Neural cell (in vitro differentiated cells): ENCODE measurements at regions not wholly inside any gene's neighbourhood (a gene's known extent, or its start where the extent isn't known, plus 50 kb on each side); places are given as distances from the start of the nearest gene placed in this dataset.

Experiments
- H2AFZ ChIP-seq: fragments of 200-600, 300-800 bp; sonication (generic), shearing (Covaris generic); 2 replicates; pipeline ENCODE4 v1.6.0; 2014; ENCODE audit warnings: low read depth, mild to moderate bottlenecking, antibody characterized with exemption, low read length, moderate library complexity
- H3F3A ChIP-seq: fragments of 200-600 bp; shearing (Covaris generic); 2 replicates; pipeline ENCODE4 v1.6.1; 2016; ENCODE audit warnings: mild to moderate bottlenecking, moderate library complexity, mixed read lengths, antibody characterized with exemption, low read length; ENCODE audit not compliant: insufficient read depth, poor library complexity, severe bottlenecking
- H3K27ac ChIP-seq: fragments of 200-600, 300-800 bp; sonication (generic), shearing (Covaris generic); 2 replicates; pipeline ENCODE4 v1.5.1; 2014; ENCODE audit warnings: mild to moderate bottlenecking, low read length, moderate library complexity
- H3K27me3 ChIP-seq: fragments of 300-800, 200-600 bp; sonication (generic), shearing (Covaris generic); 2 replicates; pipeline ENCODE4 v1.6.0; 2014; ENCODE audit warnings: mild to moderate bottlenecking, low read depth, low read length, moderate library complexity; ENCODE audit not compliant: insufficient read depth
- H3K36me3 ChIP-seq: fragments of 300-800, 200-600 bp; sonication (generic), shearing (Covaris generic); 2 replicates; pipeline ENCODE4 v1.5.1; 2014; ENCODE audit warnings: mild to moderate bottlenecking, antibody characterized with exemption, low read length, moderate library complexity; ENCODE audit not compliant: insufficient read depth
- H3K4me2 ChIP-seq: fragments of 300-800, 200-600 bp; sonication (generic), shearing (Covaris generic); 2 replicates; pipeline ENCODE4 v1.6.0; 2014; ENCODE audit warnings: mild to moderate bottlenecking, low read length
- H3K4me3 ChIP-seq: fragments of 300-800, 200-600 bp; sonication (generic), shearing (Covaris generic); 2 replicates; pipeline ENCODE4 v1.5.1; 2014; ENCODE audit warnings: mild to moderate bottlenecking, low read length, moderate library complexity
- H3K79me2 ChIP-seq: fragments of 200-600 bp; shearing (Covaris generic); replicated peaks from 2 replicates; pipeline ENCODE4 v1.6.0; 2014; ENCODE audit warnings: mild to moderate bottlenecking, low read length, moderate library complexity; ENCODE audit not compliant: insufficient read depth
- H3K9ac ChIP-seq: fragments of 300-800, 200-600 bp; sonication (generic), shearing (Covaris generic); 2 replicates; pipeline ENCODE4 v1.6.1; 2016; ENCODE audit warnings: mild to moderate bottlenecking, low read length, mixed read lengths
- H3K9me2 ChIP-seq: fragments of 200-600 bp; shearing (Covaris generic); 2 replicates; pipeline ENCODE4 v1.6.1; 2016; ENCODE audit warnings: mild to moderate bottlenecking, low read length, mixed read lengths; ENCODE audit not compliant: insufficient read depth
- H3K9me3 ChIP-seq: fragments of 200-600, 300-800 bp; sonication (generic), shearing (Covaris generic); 2 replicates; pipeline ENCODE4 v1.6.1; 2016; ENCODE audit warnings: mild to moderate bottlenecking, mixed run types, low read length, moderate library complexity, mixed read lengths
- H4K20me1 ChIP-seq: fragments of 200-600 bp; shearing (Covaris generic); 2 replicates; pipeline ENCODE4 v1.6.1; 2016; ENCODE audit warnings: mild to moderate bottlenecking, mixed run types; ENCODE audit not compliant: insufficient read depth
- EP300 ChIP-seq: fragments of 450-650 bp; conservative IDR thresholded peaks from 2 replicates; pipeline ENCODE4 v1.6.1; 2014; ENCODE audit warnings: antibody characterized with exemption, mild to moderate bottlenecking, moderate library complexity; ENCODE audit not compliant: poor library complexity, severe bottlenecking
- EZH2 ChIP-seq: fragments of 200-600, 300-800 bp; shearing (Covaris generic), sonication (generic); IDR thresholded peaks from 2 replicates; pipeline ENCODE4 v1.6.1; 2014; ENCODE audit warnings: antibody characterized with exemption, low read length, borderline replicate concordance, mild to moderate bottlenecking; ENCODE audit not compliant: insufficient read depth, poor library complexity, severe bottlenecking
- MXI1 ChIP-seq: fragments of 450-650 bp; conservative IDR thresholded peaks from 2 replicates; pipeline ENCODE4 v1.6.1; 2014; ENCODE audit warnings: antibody characterized with exemption, mild to moderate bottlenecking; ENCODE audit not compliant: poor library complexity, severe bottlenecking
- POLR2AphosphoS5 ChIP-seq: IDR thresholded peaks from 2 replicates; pipeline ENCODE4 v1.6.1; 2012
- RAD21 ChIP-seq: fragments of 450-650 bp; conservative IDR thresholded peaks from 2 replicates; pipeline ENCODE4 v1.6.1; 2014; ENCODE audit warnings: antibody characterized with exemption, mild to moderate bottlenecking, moderate library complexity
- SMC3 ChIP-seq: fragments of 450-650 bp; conservative IDR thresholded peaks from 2 replicates; pipeline ENCODE4 v1.6.1; 2014; ENCODE audit warnings: antibody characterized with exemption, mild to moderate bottlenecking, moderate library complexity; ENCODE audit not compliant: poor library complexity
- TAF1 ChIP-seq: IDR thresholded peaks from 2 replicates; pipeline ENCODE4 v1.6.1; 2012; ENCODE audit warnings: low read depth
- TF ChIP-seq, protein P1 (sequence below): IDR thresholded peaks from 2 replicates; pipeline ENCODE4 v1.6.1; 2012; ENCODE audit warnings: borderline replicate concordance
- TF ChIP-seq, protein P2 (sequence below): fragments of 450-650 bp; IDR thresholded peaks from 2 replicates; pipeline ENCODE4 v1.5.1; 2014; ENCODE audit warnings: antibody characterized with exemption, mild to moderate bottlenecking, moderate library complexity; ENCODE audit not compliant: poor library complexity, severe bottlenecking

DNA sequence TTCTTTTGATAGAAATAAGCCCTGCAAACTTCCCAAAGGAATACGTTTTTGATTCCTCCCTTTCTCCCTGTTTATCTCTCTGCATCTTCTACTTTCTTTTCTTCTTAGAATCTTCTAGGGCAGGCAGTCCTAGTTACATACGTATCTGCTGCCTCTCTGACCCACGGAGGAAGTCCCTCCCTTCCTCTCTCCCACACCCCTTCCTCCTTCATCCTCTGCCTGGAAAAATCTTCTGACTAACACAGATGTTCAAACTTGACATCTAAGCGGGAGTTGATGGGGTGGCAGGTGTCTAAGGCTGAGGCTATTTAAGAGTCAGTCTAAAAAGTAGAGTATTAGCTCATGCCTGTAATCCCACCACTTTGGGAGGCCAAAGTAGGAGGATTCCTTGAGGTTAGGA lies 88.6 kb downstream of the MAP1LC3B2 start:
- H3K9ac ChIP-seq, result no peak overlapping the region
- H3K79me2 ChIP-seq, result no peaks in the 10 kb centered on the region
- H4K20me1 ChIP-seq, result no peaks in the 10 kb centered on the region
- no peak overlapping the region for H3K27ac ChIP-seq
- no peak overlapping the region for H3K4me3 ChIP-seq
- no peaks in the 10 kb centered on the region for H3K9me3 ChIP-seq
- no peaks in the 10 kb centered on the region for H3F3A ChIP-seq
- H3K4me2 ChIP-seq, result no peak overlapping the region
- H3K36me3 ChIP-seq, result no peaks in the 10 kb centered on the region
- no peaks in the 10 kb centered on the region for H3K27me3 ChIP-seq
- no peak overlapping the region for H2AFZ ChIP-seq
- H3K9me2 ChIP-seq, result no peaks in the 10 kb centered on the region
- TF ChIP-seq RAD21, result no peak

DNA sequence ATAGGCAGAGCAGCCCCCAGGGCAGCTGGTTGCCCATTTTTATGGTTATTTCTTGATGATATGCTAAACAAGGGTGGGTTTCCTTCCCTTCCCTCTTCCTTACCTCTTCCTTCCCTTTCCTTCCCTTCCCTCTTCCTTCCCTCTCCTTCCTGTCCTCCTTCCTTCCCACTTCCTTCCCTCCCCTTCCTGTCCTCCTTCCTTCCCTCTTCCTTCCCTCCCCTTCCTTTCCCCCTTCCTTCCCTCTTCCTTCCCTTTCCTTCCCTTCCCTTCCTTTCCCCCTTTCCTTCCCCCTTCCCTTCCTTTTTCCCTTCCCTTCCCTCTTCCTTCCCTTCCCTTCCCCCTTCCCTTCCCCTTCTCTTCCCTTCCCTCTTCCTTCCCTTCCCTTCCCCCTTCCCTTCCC lies 87.7 kb downstream of the MAP1LC3B2 start:
- Histone ChIP-seq H3F3A (no peaks in the 10 kb centered on the region), H3K27ac (no peak overlapping the region), H4K20me1 (no peaks in the 10 kb centered on the region), H2AFZ (no peak overlapping the region), H3K4me3 (no peak overlapping the region), H3K9ac (no peak overlapping the region), H3K9me3 (no peaks in the 10 kb centered on the region), H3K27me3 (no peaks in the 10 kb centered on the region), H3K9me2 (no peaks in the 10 kb centered on the region), H3K36me3 (no peaks in the 10 kb centered on the region), H3K79me2 (no peaks in the 10 kb centered on the region), H3K4me2 (no peak overlapping the region)
- TF ChIP-seq MXI1, result no peak
- TF ChIP-seq, protein P1, sequence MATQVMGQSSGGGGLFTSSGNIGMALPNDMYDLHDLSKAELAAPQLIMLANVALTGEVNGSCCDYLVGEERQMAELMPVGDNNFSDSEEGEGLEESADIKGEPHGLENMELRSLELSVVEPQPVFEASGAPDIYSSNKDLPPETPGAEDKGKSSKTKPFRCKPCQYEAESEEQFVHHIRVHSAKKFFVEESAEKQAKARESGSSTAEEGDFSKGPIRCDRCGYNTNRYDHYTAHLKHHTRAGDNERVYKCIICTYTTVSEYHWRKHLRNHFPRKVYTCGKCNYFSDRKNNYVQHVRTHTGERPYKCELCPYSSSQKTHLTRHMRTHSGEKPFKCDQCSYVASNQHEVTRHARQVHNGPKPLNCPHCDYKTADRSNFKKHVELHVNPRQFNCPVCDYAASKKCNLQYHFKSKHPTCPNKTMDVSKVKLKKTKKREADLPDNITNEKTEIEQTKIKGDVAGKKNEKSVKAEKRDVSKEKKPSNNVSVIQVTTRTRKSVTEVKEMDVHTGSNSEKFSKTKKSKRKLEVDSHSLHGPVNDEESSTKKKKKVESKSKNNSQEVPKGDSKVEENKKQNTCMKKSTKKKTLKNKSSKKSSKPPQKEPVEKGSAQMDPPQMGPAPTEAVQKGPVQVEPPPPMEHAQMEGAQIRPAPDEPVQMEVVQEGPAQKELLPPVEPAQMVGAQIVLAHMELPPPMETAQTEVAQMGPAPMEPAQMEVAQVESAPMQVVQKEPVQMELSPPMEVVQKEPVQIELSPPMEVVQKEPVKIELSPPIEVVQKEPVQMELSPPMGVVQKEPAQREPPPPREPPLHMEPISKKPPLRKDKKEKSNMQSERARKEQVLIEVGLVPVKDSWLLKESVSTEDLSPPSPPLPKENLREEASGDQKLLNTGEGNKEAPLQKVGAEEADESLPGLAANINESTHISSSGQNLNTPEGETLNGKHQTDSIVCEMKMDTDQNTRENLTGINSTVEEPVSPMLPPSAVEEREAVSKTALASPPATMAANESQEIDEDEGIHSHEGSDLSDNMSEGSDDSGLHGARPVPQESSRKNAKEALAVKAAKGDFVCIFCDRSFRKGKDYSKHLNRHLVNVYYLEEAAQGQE, result no peak
- TF ChIP-seq EP300, result no peak
- TF ChIP-seq, protein P2, sequence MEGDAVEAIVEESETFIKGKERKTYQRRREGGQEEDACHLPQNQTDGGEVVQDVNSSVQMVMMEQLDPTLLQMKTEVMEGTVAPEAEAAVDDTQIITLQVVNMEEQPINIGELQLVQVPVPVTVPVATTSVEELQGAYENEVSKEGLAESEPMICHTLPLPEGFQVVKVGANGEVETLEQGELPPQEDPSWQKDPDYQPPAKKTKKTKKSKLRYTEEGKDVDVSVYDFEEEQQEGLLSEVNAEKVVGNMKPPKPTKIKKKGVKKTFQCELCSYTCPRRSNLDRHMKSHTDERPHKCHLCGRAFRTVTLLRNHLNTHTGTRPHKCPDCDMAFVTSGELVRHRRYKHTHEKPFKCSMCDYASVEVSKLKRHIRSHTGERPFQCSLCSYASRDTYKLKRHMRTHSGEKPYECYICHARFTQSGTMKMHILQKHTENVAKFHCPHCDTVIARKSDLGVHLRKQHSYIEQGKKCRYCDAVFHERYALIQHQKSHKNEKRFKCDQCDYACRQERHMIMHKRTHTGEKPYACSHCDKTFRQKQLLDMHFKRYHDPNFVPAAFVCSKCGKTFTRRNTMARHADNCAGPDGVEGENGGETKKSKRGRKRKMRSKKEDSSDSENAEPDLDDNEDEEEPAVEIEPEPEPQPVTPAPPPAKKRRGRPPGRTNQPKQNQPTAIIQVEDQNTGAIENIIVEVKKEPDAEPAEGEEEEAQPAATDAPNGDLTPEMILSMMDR, result no peak
- no peak for TF ChIP-seq EZH2
- TF ChIP-seq TAF1, result no peak
- no peak for TF ChIP-seq SMC3
- no peak for TF ChIP-seq POLR2AphosphoS5
- TF ChIP-seq RAD21, result no peak

DNA sequence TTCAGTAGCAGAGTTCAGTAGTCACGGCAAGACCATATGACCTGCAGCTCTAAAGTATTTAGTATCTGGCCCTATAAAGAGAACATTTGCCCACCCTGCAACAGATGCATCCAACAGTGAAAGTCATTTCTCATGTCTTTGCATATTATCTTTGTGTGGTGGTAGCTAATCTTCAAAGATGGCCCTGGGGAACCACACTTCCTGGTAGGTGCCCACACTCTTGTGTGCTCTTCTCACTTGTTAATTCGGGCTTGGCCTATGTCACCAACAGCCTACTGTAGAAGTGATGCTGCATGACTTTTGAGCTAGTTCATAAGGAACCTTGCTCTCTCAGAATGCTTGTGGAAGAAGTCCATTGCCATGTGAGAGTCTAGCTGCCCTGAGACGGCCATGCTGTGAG lies 85.6 kb downstream of the MAP1LC3B2 start:
- Histone ChIP-seq H3K27me3 (no peaks in the 10 kb centered on the region), H3K9me3 (no peaks in the 10 kb centered on the region), H4K20me1 (no peaks in the 10 kb centered on the region), H3K27ac (no peak overlapping the region), H3K79me2 (no peaks in the 10 kb centered on the region), H3K36me3 (no peaks in the 10 kb centered on the region), H3K4me2 (no peak overlapping the region), H3K4me3 (no peak overlapping the region), H3F3A (no peaks in the 10 kb centered on the region), H2AFZ (no peak overlapping the region), H3K9ac (no peak overlapping the region), H3K9me2 (no peaks in the 10 kb centered on the region)
- TF ChIP-seq MXI1 (no peak), TAF1 (no peak), EZH2 (no peak), RAD21 (no peak), SMC3 (no peak), POLR2AphosphoS5 (no peak), EP300 (no peak)
- TF ChIP-seq, protein P1, result no peak
- TF ChIP-seq, protein P2, result no peak
